GM12891 (cell line): ENCODE measurements at regions not wholly inside any gene's neighbourhood (a gene's known extent, or its start where the extent isn't known, plus 50 kb on each side); places are given as distances from the start of the nearest gene placed in this dataset.

Source experiments
- POLR2A ChIP-seq: IDR thresholded peaks from 2 replicates; pipeline ENCODE4 v1.6.1; 2011; ENCODE audit warnings: low read depth, low read length, control low read depth
- POLR2AphosphoS5 ChIP-seq: IDR thresholded peaks from 2 replicates; pipeline ENCODE4 v1.6.1; 2011; ENCODE audit warnings: low read depth, low read length, control low read depth
- POU2F2 ChIP-seq: IDR thresholded peaks from 2 replicates; pipeline ENCODE4 v1.6.1; 2011; ENCODE audit warnings: low read depth, mild to moderate bottlenecking, control low read depth, low read length, moderate library complexity
- SPI1 ChIP-seq: IDR thresholded peaks from 2 replicates; pipeline ENCODE4 v1.6.1; 2011; ENCODE audit warnings: low read depth, low read length, control low read depth
- TAF1 ChIP-seq: IDR thresholded peaks from 2 replicates; pipeline ENCODE4 v1.6.1; 2011; ENCODE audit warnings: low read depth, low read length, control low read depth

DNA sequence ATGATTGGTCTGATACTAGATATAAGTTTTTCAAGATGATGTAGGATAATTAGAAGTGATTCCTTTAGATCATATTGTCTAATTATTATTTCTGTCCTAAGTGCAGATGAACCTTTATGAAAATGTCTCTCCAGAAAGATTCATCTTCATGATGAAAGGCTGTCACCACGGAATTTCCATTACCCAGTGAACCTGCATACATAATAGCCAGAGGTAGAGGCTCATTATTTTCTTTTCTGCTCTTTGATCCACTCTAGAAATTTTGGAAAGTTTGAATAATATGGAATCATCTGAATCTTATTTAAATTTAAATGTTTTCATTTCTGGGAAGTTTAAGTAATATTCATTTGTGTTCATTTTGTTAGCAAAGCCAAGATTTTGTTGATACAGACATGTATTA, 137.1 kb upstream of the ATP2B1 start:
- TF ChIP-seq POLR2A, result no peak
- no peak for TF ChIP-seq SPI1
- TF ChIP-seq POU2F2, result no peak
- TF ChIP-seq TAF1, result no peak
- no peak for TF ChIP-seq POLR2AphosphoS5
